MM.1S (cell line): ENCODE measurements at regions not wholly inside any gene's neighbourhood (a gene's known extent, or its start where the extent isn't known, plus 50 kb on each side); places are given as distances from the start of the nearest gene placed in this dataset.

Experiments
- DNase-seq: peaks from one replicate; pipeline ENCODE4 v3.0.0-alpha.2; 2015
- H2AFZ ChIP-seq: fragments of 300-600 bp; sonication (generic); 2 replicates; pipeline ENCODE4 v1.6.0; 2016; ENCODE audit warnings: antibody characterized with exemption, low read length
- H3F3A ChIP-seq: fragments of 300-600 bp; sonication (generic); 2 replicates; pipeline ENCODE4 v1.6.1; 2016; ENCODE audit warnings: mild to moderate bottlenecking, antibody characterized with exemption, low read length, moderate library complexity, mixed read lengths; ENCODE audit not compliant: insufficient read depth
- H3K27ac ChIP-seq: fragments of 300-600 bp; sonication (generic); 2 replicates; pipeline ENCODE4 v1.5.1; 2016; ENCODE audit warnings: mild to moderate bottlenecking, low read length
- H3K27me3 ChIP-seq: fragments of 300-600 bp; sonication (generic); replicated peaks from 2 replicates; pipeline ENCODE4 v1.6.0; 2016; ENCODE audit warnings: low read length; ENCODE audit not compliant: insufficient read depth
- H3K36me3 ChIP-seq: fragments of 300-600 bp; sonication (generic); replicated peaks from 2 replicates; pipeline ENCODE4 v1.6.1; 2016; ENCODE audit warnings: mild to moderate bottlenecking, low read length, mixed read lengths; ENCODE audit not compliant: insufficient read depth
- H3K4me1 ChIP-seq: fragments of 300-600 bp; sonication (generic); 2 replicates; pipeline ENCODE4 v1.6.1; 2016; ENCODE audit warnings: low read length, mixed read lengths
- H3K4me2 ChIP-seq: fragments of 300-600 bp; sonication (generic); 2 replicates; pipeline ENCODE4 v1.6.0; 2016; ENCODE audit warnings: low read depth, low read length
- H3K4me3 ChIP-seq: fragments of 300-600 bp; sonication (generic); 2 replicates; pipeline ENCODE4 v1.5.1; 2016; ENCODE audit warnings: low read length, mixed read lengths
- H3K79me2 ChIP-seq: fragments of 300-600 bp; sonication (generic); 2 replicates; pipeline ENCODE4 v1.6.1; 2016; ENCODE audit warnings: mixed run types, low read length, mixed read lengths
- H3K9ac ChIP-seq: fragments of 300-600 bp; sonication (generic); 2 replicates; pipeline ENCODE4 v1.6.1; 2016; ENCODE audit warnings: low read length, mixed read lengths
- H3K9me2 ChIP-seq: fragments of 300-600 bp; sonication (generic); replicated peaks from 2 replicates; pipeline ENCODE4 v1.6.1; 2016; ENCODE audit warnings: mild to moderate bottlenecking, low read length, mixed read lengths; ENCODE audit not compliant: insufficient read depth
- H3K9me3 ChIP-seq: fragments of 300-600 bp; sonication (generic); replicated peaks from 2 replicates; pipeline ENCODE4 v1.6.1; 2016; ENCODE audit warnings: mild to moderate bottlenecking, low read length, mixed read lengths; ENCODE audit not compliant: insufficient read depth
- H4K20me1 ChIP-seq: fragments of 300-600 bp; sonication (generic); 2 replicates; pipeline ENCODE4 v1.6.1; 2016; ENCODE audit warnings: mild to moderate bottlenecking, low read length, moderate library complexity, mixed read lengths; ENCODE audit not compliant: insufficient read depth
- CTCF ChIP-seq: fragments of 300-600 bp; sonication (generic); IDR thresholded peaks from 2 replicates; pipeline ENCODE4 v1.5.1; 2016; ENCODE audit warnings: antibody characterized with exemption, low read length, mixed read lengths
- EZH2 ChIP-seq: fragments of 300-600 bp; sonication (generic); optimal IDR thresholded peaks from 2 replicates; pipeline ENCODE3; 2017; ENCODE audit warnings: low read depth, mild to moderate bottlenecking, antibody characterized with exemption, low read length, mixed read lengths
- EZH2phosphoT487 ChIP-seq: fragments of 300-600 bp; sonication (generic); IDR thresholded peaks from 2 replicates; pipeline ENCODE4 v1.6.1; 2018; ENCODE audit warnings: antibody characterized with exemption, low read length

- no peak overlapping the region for H2AFZ ChIP-seq
Measured at GRCh38 chr2:22055784-22056620, 932.2 kb downstream of the TDRD15 start.

GRCh38 chr2:22056621-22057132, 932.9 kb downstream of the TDRD15 start:
- Histone ChIP-seq H3F3A (no peaks in the 10 kb centered on the region), H3K36me3 (no peaks in the 10 kb centered on the region), H3K9me2 (no peaks in the 10 kb centered on the region), H3K4me3 (no peak overlapping the region), H3K9me3 (no peaks in the 10 kb centered on the region), H3K4me1 (no peaks in the 10 kb centered on the region), H3K27me3 (no peaks in the 10 kb centered on the region), H3K27ac (no peak overlapping the region), H4K20me1 (no peaks in the 10 kb centered on the region), H3K4me2 (no peak overlapping the region), H2AFZ (no peak overlapping the region), H3K79me2 (no peaks in the 10 kb centered on the region), H3K9ac (no peak overlapping the region)
- DNase-seq, result no peak
- TF ChIP-seq CTCF, result no peak
- TF ChIP-seq EZH2, result no peak
- TF ChIP-seq EZH2phosphoT487, result no peak

More at GRCh38 chr2:22055784-22056620, 932.2 kb downstream of the TDRD15 start:
- Histone ChIP-seq H3K4me2 (no peak overlapping the region), H3K27me3 (no peaks in the 10 kb centered on the region), H3K27ac (no peak overlapping the region), H3K4me1 (no peaks in the 10 kb centered on the region), H3F3A (no peaks in the 10 kb centered on the region), H4K20me1 (no peaks in the 10 kb centered on the region), H3K9me3 (no peaks in the 10 kb centered on the region), H3K9ac (no peak overlapping the region), H3K79me2 (no peaks in the 10 kb centered on the region), H3K4me3 (no peak overlapping the region), H3K9me2 (no peaks in the 10 kb centered on the region), H3K36me3 (no peaks in the 10 kb centered on the region)
- no peak for DNase-seq
- no peak for TF ChIP-seq EZH2phosphoT487
- no peak for TF ChIP-seq EZH2
- no peak for TF ChIP-seq CTCF

GRCh38 chr2:22062679-22063078, 938.9 kb downstream of the TDRD15 start:
- Histone ChIP-seq H3K27ac (no peak overlapping the region), H4K20me1 (no peaks in the 10 kb centered on the region), H3K9ac (no peak overlapping the region), H3K36me3 (no peaks in the 10 kb centered on the region), H3F3A (no peaks in the 10 kb centered on the region), H3K79me2 (no peaks in the 10 kb centered on the region), H3K4me1 (no peaks in the 10 kb centered on the region), H2AFZ (no peak overlapping the region), H3K9me2 (no peaks in the 10 kb centered on the region), H3K4me2 (no peak overlapping the region), H3K9me3 (no peaks in the 10 kb centered on the region), H3K4me3 (no peak overlapping the region), H3K27me3 (no peaks in the 10 kb centered on the region)
- no peak for DNase-seq
- TF ChIP-seq EZH2 (no peak), EZH2phosphoT487 (no peak), CTCF (no peak)
